Right hindlimb (tissue), 1 donor: ENCODE measurements at regions not wholly inside any gene's neighbourhood (a gene's known extent, or its start where the extent isn't known, plus 50 kb on each side); places are given as distances from the start of the nearest gene placed in this dataset.

Source experiments
- DNase-seq: peaks from one replicate; pipeline ENCODE4 v3.0.0-alpha.2; 2018

- DNase-seq = no peak
Measured at GRCh38 chr12:124489220-124489619, 78.2 kb downstream of the NCOR2 start.

DNA sequence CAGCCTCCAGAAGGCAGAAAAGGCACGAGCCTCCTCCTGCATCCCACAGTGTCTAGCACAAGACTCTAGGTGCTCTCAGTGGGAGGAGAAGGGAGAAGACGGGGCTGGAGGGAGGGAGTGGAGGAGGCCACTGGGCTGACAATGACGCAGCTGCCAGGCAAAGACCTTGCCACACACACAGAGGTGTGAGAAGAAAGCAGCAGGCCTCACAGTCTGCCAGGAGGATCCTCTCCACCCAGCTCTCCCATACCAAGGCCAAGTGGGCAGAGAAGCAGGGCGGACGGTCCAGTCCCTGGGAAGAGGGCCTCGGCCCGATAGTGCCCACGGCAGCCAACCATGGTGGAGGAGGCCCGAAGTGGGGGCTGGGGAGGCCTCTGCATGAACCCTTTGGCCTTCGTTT is 78.9 kb downstream of the NCOR2 start:
- no peak for DNase-seq

DNA sequence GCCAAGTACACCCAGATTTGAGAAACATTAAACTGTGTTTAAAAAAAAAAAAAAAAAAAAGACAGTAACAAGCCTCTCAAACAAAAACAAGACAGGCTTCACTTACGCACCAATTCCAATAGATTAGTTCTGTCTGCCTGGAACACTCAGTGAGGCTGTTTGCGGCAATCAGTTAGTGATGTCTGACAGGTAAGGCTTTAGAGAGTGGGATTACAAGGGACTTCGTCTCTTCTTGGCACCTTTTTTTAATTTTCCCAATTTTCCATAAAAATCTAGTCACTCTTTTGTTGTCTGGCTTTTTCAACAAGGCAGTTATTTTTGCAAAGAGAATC is 79.6 kb downstream of the NCOR2 start:
- no peak for DNase-seq

DNA sequence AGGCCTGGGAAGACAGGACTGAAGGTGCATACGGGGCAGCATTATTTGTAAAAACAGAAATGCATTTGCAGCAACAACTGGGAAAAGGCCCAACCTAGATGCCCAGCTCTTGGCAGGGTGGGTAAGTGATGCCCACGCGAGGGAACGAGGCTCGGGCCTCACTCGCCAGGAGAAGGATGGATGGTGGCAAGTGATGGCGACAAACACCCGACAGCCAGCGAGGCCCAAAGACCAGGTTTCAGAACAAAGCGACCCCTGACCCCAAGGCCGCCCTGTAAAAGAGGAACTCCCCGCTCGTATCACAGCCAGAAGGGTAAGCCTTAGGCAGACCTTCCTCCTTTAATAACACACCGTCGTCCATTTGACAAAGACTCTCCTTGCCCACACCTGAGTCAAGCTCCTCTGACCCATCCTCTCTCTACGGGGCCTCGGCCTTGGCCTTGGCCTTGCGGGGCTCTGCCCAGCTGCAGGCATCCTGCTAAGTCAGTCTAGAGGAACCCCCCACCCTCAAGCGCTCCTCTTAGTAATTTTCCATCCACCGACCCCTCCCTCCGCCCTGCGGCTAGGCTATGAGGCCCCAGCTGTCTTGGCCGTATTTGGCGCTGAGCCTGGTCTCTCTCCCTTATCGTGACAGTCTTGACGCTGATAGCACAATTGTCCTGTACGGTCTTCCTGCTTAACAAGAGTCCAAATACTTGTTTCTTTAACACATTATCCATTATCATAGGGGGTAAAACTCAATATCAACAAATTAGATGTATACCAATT is 80.2 kb downstream of the NCOR2 start:
- DNase-seq = peak; percentile 76

DNA sequence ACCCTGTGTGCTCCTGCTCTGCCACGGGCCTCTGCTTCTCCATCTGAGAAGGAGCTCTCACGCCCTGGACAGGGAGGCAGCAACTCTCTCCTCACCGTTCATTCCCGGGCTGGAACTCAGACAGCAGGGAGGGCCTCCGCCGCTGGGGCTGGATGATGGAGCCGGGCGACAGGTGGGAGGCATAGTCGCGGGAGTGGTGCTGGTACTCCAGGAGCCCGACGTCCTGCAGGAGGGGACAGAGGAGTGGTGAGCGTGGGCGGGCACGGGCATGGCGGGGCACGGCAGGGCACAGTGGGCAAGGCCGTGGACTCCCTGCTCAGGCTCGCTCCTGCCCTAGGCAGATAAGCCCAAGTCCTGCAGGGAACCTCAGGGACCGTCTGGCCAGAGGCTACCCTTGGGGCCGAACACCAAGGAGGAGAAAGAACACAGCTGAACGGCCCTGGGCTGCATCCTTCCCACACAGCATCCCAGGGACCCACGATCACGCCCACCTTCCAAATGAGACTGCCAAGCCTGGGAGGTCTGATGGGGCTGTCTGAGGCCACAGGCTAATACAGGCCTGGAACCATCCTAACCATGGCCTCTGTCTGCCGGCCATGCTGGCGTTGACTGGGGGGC is 81.0 kb downstream of the NCOR2 start:
- DNase-seq = no peak

DNA sequence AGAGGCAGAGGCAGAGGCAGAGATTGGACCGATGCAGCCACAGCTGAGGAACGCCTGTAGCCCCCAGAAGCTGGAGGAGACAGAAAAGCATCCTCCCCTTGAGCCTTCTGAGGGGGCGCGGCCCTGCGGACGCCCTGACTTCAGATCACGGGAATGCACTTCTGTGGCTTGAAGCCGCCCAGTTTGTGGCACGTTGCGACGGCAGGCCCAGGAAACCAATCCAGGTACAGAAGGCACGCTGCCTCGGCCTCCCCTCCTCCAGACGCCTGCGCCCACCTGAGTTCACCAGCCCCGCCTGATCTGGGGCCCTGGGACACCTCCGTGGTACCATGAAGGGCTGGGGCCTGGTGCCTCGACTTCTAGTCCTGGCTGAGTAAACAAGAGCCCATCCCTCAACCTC is 82.0 kb downstream of the NCOR2 start:
- no peak for DNase-seq

- no peak for DNase-seq
Measured at GRCh38 chr12:124484526-124484953, 82.9 kb downstream of the NCOR2 start.

- DNase-seq = no peak
Measured at GRCh38 chr12:124484067-124484466, 83.3 kb downstream of the NCOR2 start.

DNA sequence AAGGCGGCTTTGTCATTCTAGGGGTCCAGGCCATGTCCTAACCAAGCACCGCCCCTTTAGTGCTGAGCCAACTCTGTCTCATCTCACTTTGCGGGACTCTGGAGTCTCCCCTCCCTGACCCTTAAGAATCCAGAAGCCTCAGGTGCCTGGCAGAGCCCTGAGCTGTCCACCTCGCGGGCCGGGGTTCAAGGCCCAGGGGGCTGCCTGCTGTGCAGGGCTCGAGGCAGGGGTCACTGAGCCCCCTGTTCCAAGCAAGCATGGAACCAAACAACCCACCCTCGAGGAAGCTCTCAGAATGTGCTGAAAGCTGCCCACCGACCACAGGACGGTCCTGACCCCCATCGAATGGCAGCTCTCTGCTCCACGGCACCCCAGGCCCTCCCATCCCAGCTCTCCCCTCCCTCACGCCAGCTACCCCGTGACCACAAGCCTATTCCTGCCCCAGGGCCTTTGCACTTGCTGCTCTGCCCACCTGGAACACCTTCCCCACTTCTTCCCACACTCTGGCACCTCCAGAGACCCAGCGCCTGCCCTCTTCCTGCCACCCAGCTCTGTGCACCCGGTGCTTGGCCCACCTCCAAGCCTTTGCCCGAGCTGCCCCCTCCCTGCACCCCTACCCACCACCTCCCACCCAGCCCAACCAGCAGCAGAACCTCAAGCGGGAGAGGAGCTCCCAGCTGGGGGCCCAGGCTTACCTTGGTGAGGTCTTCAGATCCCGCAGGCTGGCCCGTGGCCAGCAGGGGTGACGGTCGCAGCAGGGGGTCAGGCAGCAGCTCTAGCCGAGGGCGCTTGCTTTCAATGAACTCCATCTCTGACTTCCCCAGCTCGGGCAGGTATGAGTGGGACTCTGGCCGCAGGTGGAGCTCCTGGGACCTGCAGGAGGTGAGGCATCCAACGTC is 84.3 kb downstream of the NCOR2 start:
- no peak for DNase-seq

- DNase-seq = no peak
Measured at GRCh38 chr12:124482567-124482893, 84.9 kb downstream of the NCOR2 start.

- no peak for DNase-seq
Measured at GRCh38 chr12:124481772-124482566, 85.4 kb downstream of the NCOR2 start.

GRCh38 chr12:124481257-124481750 is 86.1 kb downstream of the NCOR2 start:
- DNase-seq = no peak

DNA sequence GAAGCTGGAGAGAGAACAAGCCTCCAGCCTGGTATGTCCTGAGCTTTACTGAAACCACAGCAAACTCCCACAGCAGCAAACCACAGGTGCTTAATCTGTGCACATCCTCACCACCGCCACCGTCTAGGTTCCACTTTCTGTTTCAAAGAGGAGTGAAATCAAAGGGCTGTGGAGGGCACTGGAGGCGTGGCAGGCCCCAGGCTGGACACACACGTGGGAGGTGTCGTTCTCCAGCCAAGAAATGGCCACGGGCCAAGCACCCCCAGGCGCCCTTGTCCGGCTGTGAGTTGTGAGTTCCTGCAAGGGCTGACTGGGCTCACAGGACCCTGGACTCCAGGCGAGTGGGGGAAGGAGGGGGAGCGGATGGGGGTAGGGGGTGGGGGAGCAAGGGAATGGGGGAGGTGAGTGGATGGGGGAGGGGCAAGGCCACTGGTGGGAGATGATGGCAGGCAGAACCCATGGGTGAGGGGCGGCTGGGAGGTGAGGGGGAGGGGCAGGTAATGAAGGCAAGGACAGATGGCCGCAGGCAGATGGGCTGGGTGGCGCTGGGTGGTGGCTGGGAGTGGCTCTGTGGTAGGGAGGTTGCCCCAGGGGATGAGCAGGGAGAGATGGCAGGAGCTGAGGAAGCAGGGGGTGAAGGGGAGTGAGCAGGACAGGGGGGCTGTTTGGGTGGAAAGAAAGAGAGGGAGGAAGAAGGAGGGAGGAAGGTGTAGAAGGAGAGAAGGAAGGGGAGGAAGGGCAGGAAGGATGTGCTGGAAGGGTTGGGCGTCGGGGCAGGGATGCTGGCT is 86.7 kb downstream of the NCOR2 start:
- DNase-seq = no peak

- DNase-seq = no peak
Measured at GRCh38 chr12:124479680-124480468, 87.5 kb downstream of the NCOR2 start.

DNA sequence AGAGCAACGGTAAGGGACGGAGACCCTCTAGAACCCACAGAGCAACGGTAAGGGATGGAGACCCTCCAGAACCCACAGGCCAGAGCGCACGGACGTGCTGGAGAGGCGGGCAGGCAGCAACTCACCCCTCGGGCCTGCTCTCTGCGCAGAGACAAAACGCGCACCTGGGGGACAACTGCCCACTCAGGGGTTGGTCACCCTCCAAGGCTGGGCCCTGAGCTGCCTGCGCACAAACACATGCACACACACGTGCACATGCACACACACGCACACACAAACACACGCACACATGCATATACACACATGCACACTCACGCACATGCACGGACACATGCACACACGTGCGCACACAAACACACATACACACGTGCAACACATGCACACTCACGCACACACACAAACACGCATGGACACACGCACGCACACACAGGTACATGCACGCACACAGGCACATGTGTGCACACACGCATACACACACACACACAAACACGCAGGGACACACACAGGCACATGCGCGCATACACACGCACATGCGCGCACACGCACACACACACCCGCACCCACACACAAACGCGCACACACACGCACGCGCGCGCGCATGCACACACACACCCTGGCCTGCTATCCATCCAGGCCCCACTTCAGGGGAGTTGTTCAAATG is 88.3 kb downstream of the NCOR2 start:
- DNase-seq = no peak

GRCh38 chr12:124478416-124478815 is 89.0 kb downstream of the NCOR2 start:
- no peak for DNase-seq

GRCh38 chr12:124477107-124477915 is 90.1 kb downstream of the NCOR2 start:
- no peak for DNase-seq

GRCh38 chr12:124476011-124476400 is 91.4 kb downstream of the NCOR2 start:
- DNase-seq = no peak

DNA sequence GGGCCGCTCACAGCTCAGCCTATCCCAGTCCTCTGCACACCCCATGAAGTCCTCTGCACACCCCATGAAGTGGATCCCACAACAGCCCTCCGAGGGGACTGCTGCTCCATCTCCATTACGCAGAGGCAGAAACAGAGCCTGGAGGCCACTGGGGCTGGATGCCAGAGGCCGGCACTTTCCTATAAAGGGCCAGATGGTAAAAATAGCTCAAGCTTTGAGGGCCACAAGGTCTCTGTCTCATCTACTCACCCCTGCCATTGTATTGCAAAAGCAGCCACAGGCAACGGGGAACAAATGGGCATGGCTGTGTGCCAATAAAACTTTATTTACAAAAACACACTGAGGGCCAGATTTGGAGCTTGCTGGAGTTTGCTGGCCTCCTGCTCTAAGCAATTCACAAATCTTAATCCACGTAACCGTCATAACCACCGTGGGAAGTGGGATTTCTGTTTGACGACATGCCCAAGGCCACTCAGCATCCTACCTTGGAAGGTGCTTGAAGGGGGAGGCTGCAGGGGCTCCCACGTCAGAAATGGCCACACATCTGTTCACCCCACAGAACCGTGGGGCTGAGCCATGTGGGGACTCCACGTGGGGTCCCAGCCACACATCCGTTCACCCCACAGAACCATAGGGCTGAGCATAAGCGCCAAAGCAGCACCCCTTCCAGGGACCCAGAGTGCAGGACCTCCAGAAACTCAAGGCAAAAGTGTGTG is 92.0 kb downstream of the NCOR2 start:
- DNase-seq = no peak
